H1 (cell line): ENCODE measurements at regions not wholly inside any gene's neighbourhood (a gene's known extent, or its start where the extent isn't known, plus 50 kb on each side); places are given as distances from the start of the nearest gene placed in this dataset.

ENCODE experiments used
- CREB1 ChIP-seq: IDR thresholded peaks from 2 replicates; pipeline ENCODE4 v1.6.1; 2012; ENCODE audit warnings: inconsistent platforms
- HDAC6 ChIP-seq: IDR thresholded peaks from one replicate; pipeline ENCODE4 v1.7.1; 2012; ENCODE audit warnings: low read depth, mild to moderate bottlenecking, inconsistent platforms, low read length, moderate library complexity
- JUN ChIP-seq: IDR thresholded peaks from 2 replicates; pipeline ENCODE4 v1.6.1; 2011; ENCODE audit warnings: low read depth, mild to moderate bottlenecking, improper control_type of control experiment, low read length
- KDM1A ChIP-seq: fragments of 200-600, 300-600 bp; sonication (generic); IDR thresholded peaks from 2 replicates; pipeline ENCODE4 v1.7.1; 2016; ENCODE audit warnings: mild to moderate bottlenecking, low read length, borderline replicate concordance
- RNF2 ChIP-seq: fragments of 200-900, 300-1000 bp; sonication (generic); IDR thresholded peaks from 2 replicates; pipeline ENCODE4 v1.7.1; 2016; ENCODE audit warnings: borderline replicate concordance, low read depth, mild to moderate bottlenecking, antibody characterized with exemption, low read length; ENCODE audit not compliant: poor library complexity, severe bottlenecking; ENCODE audit errors: missing control alignments
- SAP30 ChIP-seq: fragments of 300-600 bp; sonication (generic); IDR thresholded peaks from 2 replicates; pipeline ENCODE4 v1.7.1; 2012; ENCODE audit warnings: low read length, moderate library complexity, mild to moderate bottlenecking, inconsistent platforms; ENCODE audit not compliant: insufficient read depth, insufficient replicate concordance
- SIX5 ChIP-seq: IDR thresholded peaks from 2 replicates; pipeline ENCODE4 v1.6.1; 2011; ENCODE audit warnings: mild to moderate bottlenecking, low read depth, low read length
- TAF1 ChIP-seq: IDR thresholded peaks from 2 replicates; pipeline ENCODE4 v1.6.1; 2011; ENCODE audit warnings: mild to moderate bottlenecking, low read depth, low read length
- TF ChIP-seq, protein P1 (sequence below): fragments of 300-600 bp; sonication (generic); IDR thresholded peaks from 2 replicates; pipeline ENCODE4 v1.7.1; 2012; ENCODE audit warnings: low read length, moderate library complexity, mild to moderate bottlenecking, inconsistent platforms; ENCODE audit not compliant: insufficient replicate concordance
- TF ChIP-seq, protein P2 (sequence below): IDR thresholded peaks from 2 replicates; pipeline ENCODE4 v1.6.1; 2012; ENCODE audit warnings: low read length, inconsistent platforms

DNA sequence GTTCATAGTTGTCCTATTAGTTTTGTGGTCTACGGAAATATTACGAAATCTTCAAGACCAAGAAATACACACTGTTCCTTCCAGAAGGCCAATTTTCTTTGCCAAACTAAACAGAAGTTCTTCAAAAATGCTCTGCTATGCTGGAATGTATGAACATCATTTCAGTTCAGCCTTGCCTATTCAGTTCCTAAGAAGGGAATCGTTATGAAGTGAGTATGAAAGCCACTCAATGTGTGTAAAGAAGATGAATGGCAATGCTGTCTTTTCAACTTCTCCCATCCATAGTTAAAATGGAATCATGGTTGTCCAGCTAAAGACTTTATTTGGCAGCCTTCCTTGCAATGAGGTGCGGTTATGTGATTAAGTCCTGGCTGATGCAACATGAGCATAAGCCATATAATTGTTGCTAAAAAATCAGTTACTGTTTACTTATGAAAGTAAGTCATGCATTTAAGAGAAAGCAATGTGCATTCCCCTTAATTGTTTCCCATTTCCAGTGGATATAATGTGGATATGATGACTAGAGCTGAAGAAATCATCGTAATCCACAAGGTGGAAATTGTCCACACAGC is 73.8 kb upstream of the PTPRR start (continued):
- TF ChIP-seq, protein P1, sequence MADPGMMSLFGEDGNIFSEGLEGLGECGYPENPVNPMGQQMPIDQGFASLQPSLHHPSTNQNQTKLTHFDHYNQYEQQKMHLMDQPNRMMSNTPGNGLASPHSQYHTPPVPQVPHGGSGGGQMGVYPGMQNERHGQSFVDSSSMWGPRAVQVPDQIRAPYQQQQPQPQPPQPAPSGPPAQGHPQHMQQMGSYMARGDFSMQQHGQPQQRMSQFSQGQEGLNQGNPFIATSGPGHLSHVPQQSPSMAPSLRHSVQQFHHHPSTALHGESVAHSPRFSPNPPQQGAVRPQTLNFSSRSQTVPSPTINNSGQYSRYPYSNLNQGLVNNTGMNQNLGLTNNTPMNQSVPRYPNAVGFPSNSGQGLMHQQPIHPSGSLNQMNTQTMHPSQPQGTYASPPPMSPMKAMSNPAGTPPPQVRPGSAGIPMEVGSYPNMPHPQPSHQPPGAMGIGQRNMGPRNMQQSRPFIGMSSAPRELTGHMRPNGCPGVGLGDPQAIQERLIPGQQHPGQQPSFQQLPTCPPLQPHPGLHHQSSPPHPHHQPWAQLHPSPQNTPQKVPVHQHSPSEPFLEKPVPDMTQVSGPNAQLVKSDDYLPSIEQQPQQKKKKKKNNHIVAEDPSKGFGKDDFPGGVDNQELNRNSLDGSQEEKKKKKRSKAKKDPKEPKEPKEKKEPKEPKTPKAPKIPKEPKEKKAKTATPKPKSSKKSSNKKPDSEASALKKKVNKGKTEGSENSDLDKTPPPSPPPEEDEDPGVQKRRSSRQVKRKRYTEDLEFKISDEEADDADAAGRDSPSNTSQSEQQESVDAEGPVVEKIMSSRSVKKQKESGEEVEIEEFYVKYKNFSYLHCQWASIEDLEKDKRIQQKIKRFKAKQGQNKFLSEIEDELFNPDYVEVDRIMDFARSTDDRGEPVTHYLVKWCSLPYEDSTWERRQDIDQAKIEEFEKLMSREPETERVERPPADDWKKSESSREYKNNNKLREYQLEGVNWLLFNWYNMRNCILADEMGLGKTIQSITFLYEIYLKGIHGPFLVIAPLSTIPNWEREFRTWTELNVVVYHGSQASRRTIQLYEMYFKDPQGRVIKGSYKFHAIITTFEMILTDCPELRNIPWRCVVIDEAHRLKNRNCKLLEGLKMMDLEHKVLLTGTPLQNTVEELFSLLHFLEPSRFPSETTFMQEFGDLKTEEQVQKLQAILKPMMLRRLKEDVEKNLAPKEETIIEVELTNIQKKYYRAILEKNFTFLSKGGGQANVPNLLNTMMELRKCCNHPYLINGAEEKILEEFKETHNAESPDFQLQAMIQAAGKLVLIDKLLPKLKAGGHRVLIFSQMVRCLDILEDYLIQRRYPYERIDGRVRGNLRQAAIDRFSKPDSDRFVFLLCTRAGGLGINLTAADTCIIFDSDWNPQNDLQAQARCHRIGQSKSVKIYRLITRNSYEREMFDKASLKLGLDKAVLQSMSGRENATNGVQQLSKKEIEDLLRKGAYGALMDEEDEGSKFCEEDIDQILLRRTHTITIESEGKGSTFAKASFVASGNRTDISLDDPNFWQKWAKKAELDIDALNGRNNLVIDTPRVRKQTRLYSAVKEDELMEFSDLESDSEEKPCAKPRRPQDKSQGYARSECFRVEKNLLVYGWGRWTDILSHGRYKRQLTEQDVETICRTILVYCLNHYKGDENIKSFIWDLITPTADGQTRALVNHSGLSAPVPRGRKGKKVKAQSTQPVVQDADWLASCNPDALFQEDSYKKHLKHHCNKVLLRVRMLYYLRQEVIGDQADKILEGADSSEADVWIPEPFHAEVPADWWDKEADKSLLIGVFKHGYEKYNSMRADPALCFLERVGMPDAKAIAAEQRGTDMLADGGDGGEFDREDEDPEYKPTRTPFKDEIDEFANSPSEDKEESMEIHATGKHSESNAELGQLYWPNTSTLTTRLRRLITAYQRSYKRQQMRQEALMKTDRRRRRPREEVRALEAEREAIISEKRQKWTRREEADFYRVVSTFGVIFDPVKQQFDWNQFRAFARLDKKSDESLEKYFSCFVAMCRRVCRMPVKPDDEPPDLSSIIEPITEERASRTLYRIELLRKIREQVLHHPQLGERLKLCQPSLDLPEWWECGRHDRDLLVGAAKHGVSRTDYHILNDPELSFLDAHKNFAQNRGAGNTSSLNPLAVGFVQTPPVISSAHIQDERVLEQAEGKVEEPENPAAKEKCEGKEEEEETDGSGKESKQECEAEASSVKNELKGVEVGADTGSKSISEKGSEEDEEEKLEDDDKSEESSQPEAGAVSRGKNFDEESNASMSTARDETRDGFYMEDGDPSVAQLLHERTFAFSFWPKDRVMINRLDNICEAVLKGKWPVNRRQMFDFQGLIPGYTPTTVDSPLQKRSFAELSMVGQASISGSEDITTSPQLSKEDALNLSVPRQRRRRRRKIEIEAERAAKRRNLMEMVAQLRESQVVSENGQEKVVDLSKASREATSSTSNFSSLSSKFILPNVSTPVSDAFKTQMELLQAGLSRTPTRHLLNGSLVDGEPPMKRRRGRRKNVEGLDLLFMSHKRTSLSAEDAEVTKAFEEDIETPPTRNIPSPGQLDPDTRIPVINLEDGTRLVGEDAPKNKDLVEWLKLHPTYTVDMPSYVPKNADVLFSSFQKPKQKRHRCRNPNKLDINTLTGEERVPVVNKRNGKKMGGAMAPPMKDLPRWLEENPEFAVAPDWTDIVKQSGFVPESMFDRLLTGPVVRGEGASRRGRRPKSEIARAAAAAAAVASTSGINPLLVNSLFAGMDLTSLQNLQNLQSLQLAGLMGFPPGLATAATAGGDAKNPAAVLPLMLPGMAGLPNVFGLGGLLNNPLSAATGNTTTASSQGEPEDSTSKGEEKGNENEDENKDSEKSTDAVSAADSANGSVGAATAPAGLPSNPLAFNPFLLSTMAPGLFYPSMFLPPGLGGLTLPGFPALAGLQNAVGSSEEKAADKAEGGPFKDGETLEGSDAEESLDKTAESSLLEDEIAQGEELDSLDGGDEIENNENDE: no peak
- no peak for TF ChIP-seq HDAC6
- no peak for TF ChIP-seq SAP30
- no peak for TF ChIP-seq CREB1
- TF ChIP-seq RNF2: no peak
- TF ChIP-seq, protein P2, sequence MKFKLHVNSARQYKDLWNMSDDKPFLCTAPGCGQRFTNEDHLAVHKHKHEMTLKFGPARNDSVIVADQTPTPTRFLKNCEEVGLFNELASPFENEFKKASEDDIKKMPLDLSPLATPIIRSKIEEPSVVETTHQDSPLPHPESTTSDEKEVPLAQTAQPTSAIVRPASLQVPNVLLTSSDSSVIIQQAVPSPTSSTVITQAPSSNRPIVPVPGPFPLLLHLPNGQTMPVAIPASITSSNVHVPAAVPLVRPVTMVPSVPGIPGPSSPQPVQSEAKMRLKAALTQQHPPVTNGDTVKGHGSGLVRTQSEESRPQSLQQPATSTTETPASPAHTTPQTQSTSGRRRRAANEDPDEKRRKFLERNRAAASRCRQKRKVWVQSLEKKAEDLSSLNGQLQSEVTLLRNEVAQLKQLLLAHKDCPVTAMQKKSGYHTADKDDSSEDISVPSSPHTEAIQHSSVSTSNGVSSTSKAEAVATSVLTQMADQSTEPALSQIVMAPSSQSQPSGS: no peak
- TF ChIP-seq JUN: no peak
- TF ChIP-seq SIX5: no peak
- no peak for TF ChIP-seq KDM1A
- TF ChIP-seq TAF1: no peak
